Upper lobe of left lung (tissue), 6 donors: ENCODE measurements at regions not wholly inside any gene's neighbourhood (a gene's known extent, or its start where the extent isn't known, plus 50 kb on each side); places are given as distances from the start of the nearest gene placed in this dataset.

ENCODE experiments used
- ATAC-seq, 2 donors: fragments of 200-7000 bp; cut with Tn5 transposase; one replicate each; pipeline ENCODE4 v1.9.1; 2022; ENCODE audit warnings: mild to moderate bottlenecking in 2 of 2, moderate library complexity in 2 of 2; ENCODE audit not compliant: low FRiP score in 2 of 2
- DNase-seq, 2 donors: peaks; one replicate each; pipeline ENCODE4 v3.0.0-alpha.2; 2019 to 2020
- H3K27ac ChIP-seq, 4 donors: fragments of 200-600 bp; sonication (generic); one replicate each; pipeline ENCODE4 v1.5.1; 2016 to 2019
- H3K27me3 ChIP-seq, 4 donors: fragments of 200-600 bp; sonication (generic); one replicate each; pipeline ENCODE4 v1.5.1; 2017 to 2019
- H3K36me3 ChIP-seq, 4 donors: fragments of 200-600 bp; sonication (generic); one replicate each; pipeline ENCODE4 v1.5.1; 2016 to 2019
- H3K4me1 ChIP-seq, 4 donors: fragments of 200-600 bp; sonication (generic); one replicate each; pipeline ENCODE4 v1.5.1; 2018 to 2019
- H3K4me3 ChIP-seq, 4 donors: fragments of 200-600 bp; sonication (generic); one replicate each; pipeline ENCODE4 v1.5.1; 2017 to 2019; ENCODE audit warnings: mild to moderate bottlenecking in 2 of 4, moderate library complexity in 1 of 4
- H3K9me3 ChIP-seq, 4 donors: fragments of 200-600 bp; sonication (generic); one replicate each; pipeline ENCODE4 v1.5.1; 2018 to 2019
- CTCF ChIP-seq, 6 experiments: fragments of 450-650 bp in 4 of 6; fragments of 200-600 bp in 2 of 6; sonication (generic) in 2 of 6; IDR thresholded peaks; one replicate each; pipeline ENCODE4 v1.5.1; 2016 to 2019; ENCODE audit warnings: antibody characterized with exemption in 6 of 6
- EP300 ChIP-seq, 4 donors: sonication (generic); formaldehyde crosslinking; IDR thresholded peaks; one replicate each; pipeline ENCODE4 v1.5.1; 2017; ENCODE audit warnings: antibody characterized with exemption in 4 of 4, control low read depth in 2 of 4
- POLR2A ChIP-seq, 4 donors: fragments of 450-650 bp; IDR thresholded peaks; one replicate each; pipeline ENCODE4 v1.5.1; 2016 to 2017; ENCODE audit warnings: antibody characterized with exemption in 4 of 4, mild to moderate bottlenecking in 2 of 4
- POLR2AphosphoS5 ChIP-seq, 2 donors: sonication (generic); formaldehyde crosslinking; IDR thresholded peaks; one replicate each; pipeline ENCODE4 v1.5.1; 2017; ENCODE audit warnings: antibody characterized with exemption in 2 of 2
- WGBS, 2 donors: methylation state at CpG; one replicate each; pipeline ENCODE4 v1.1.5; 2017 to 2018; 5-methylcytosine and 5-hydroxymethylcytosine counted together
- donor health status: DM: no; HTN: no; CAD: no; lungs with moderate emphysema.
- donor health status: DM: no; HTN: yes; CAD: no; lungs with severe emphysema.

DNA sequence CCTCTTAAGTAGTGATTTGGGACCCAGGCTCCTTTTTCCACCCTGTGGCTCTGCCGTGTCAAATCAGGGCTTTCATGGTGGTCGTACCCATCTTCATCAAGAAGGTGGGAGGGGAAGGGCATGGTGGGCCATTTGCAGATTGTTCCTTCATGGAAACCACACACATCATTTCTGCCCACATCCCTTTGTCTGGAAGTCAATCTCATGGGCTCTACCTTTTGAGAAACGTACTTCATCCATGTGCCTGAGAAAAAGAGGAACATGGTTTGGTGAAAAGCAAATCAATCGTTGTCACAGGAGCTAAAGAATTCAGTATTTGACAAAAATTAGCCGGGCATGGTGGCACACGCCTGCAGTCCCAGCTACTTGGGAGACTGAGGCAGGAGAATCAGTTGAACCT lies 233.4 kb downstream of the FOXO1 start:
- 64 to 68% methylated on average over 6 of the region's 6 CpGs for WGBS, 2 donors
- Histone ChIP-seq H3K4me3 (no peak overlapping the region), H3K27me3 (no peaks in the 10 kb centered on the region), H3K27ac (no peak overlapping the region), H3K9me3 (no peaks in the 10 kb centered on the region), H3K4me1 (peaks cover 0 to 2% (median 0%) of the 10 kb centered on the region in 4 donors), H3K36me3 (no peaks in the 10 kb centered on the region)
- TF ChIP-seq CTCF (IDR thresholded peaks at IDR 0.05) (no peak), EP300 (IDR thresholded peaks at IDR 0.05) (no peak), POLR2A (IDR thresholded peaks at IDR 0.05) (no peak), POLR2AphosphoS5 (IDR thresholded peaks at IDR 0.05) (no peak)
- DNase-seq (no peak), ATAC-seq (no peak)

DNA sequence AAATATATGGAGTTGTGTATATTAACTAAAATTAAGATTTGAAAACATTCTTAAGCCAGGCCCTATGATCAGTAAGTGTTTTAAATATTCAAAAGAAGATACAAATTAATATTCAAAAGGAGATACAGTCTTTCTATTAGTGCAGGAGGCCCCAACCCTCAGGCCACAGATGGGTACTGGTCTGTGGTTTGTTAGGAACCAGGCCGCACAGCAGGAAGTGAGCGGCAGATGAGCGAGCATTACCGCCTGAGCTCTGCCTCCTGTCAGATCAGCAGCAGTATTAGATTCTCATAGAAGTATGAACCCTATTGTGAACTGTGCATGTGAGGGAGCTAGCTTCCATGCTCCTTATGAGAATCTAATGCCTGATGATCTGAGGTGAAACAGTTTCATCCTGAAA lies 232.9 kb downstream of the FOXO1 start:
- Histone ChIP-seq H3K27me3 (no peaks in the 10 kb centered on the region), H3K27ac (no peak overlapping the region), H3K9me3 (no peaks in the 10 kb centered on the region), H3K36me3 (no peaks in the 10 kb centered on the region), H3K4me1 (peaks cover 0 to 5% (median 2%) of the 10 kb centered on the region in 4 donors), H3K4me3 (no peak overlapping the region)
- 57 to 67% methylated on average over 4 of the region's 4 CpGs for WGBS, 2 donors
- no peak for DNase-seq
- TF ChIP-seq POLR2A (IDR thresholded peaks at IDR 0.05) (no peak), EP300 (IDR thresholded peaks at IDR 0.05) (no peak), POLR2AphosphoS5 (IDR thresholded peaks at IDR 0.05) (no peak), CTCF (IDR thresholded peaks at IDR 0.05) (no peak)
- ATAC-seq = no peak

- WGBS, 2 donors = 85% methylated on average over 4 of the region's 4 CpGs
- no peaks in the 10 kb centered on the region for H3K9me3 ChIP-seq
- no peak overlapping the region for H3K27ac ChIP-seq
- no peaks in the 10 kb centered on the region for H3K36me3 ChIP-seq
- TF ChIP-seq POLR2A (IDR thresholded peaks at IDR 0.05) (no peak), EP300 (IDR thresholded peaks at IDR 0.05) (no peak), CTCF (IDR thresholded peaks at IDR 0.05) (no peak), POLR2AphosphoS5 (IDR thresholded peaks at IDR 0.05) (no peak)
- H3K4me3 ChIP-seq = no peak overlapping the region
- DNase-seq = no peak
- peaks cover 0 to 15% (median 8%) of the 10 kb centered on the region in 4 donors for H3K4me1 ChIP-seq
- no peak for ATAC-seq
- H3K27me3 ChIP-seq = no peaks in the 10 kb centered on the region
Measured at GRCh38 chr13:40434516-40435397, 231.7 kb downstream of the FOXO1 start.

DNA sequence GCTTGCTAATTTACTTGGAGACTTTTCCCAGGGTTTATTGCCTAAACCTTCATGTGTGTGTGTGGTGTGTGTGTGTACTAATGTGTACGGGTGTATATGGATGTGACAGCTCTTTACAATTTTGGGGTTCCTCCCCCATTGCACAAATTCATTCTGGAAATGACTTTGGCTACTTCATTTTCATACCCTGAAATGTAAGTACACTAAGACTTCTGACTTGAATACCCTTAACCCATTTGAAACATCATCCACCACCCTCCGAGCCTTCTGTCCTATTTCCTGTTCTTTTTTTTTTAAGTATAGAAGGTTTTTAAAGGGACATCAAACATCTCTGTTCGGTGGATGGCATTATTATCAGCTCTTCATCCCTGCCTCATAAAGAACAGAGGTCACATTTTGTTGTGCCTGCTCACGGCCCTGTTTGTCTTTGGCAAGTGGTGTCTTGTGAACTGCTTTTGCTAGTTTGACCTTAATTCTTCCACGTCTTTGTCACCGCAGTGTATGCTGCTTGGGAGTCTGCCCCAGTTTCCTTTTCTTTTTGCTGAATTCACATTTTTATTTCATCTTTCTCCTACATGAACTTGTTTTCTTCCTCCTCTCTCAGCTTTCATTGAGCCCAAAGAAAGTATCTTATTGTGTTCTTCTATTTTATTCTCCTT lies 228.3 kb downstream of the FOXO1 start:
- peak overlapping the region; percentile 62 to 77 (median 68) for H3K27ac ChIP-seq

More for the DNA sequence above, 228.3 kb downstream of the FOXO1 start:
- no peaks in the 10 kb centered on the region for H3K36me3 ChIP-seq
- ATAC-seq = no peak
- DNase-seq = no peak
- TF ChIP-seq POLR2A (IDR thresholded peaks at IDR 0.05) = no peak
- TF ChIP-seq CTCF (IDR thresholded peaks at IDR 0.05) = no peak
- no peak for TF ChIP-seq POLR2AphosphoS5 (IDR thresholded peaks at IDR 0.05)
- TF ChIP-seq EP300 (IDR thresholded peaks at IDR 0.05) = no peak
- no peaks in the 10 kb centered on the region for H3K9me3 ChIP-seq
- no peak overlapping the region for H3K4me3 ChIP-seq
- H3K27me3 ChIP-seq = no peaks in the 10 kb centered on the region
- H3K4me1 ChIP-seq = peaks cover 16 to 35% (median 29%) of the 10 kb centered on the region in 4 donors
- whole genome bisulfite sequencing, 2 donors = 60 to 63% methylated on average over 6 of the region's 6 CpGs
